OCI-LY3 (cell line): ENCODE measurements at regions not wholly inside any gene's neighbourhood (a gene's known extent, or its start where the extent isn't known, plus 50 kb on each side); places are given as distances from the start of the nearest gene placed in this dataset.

Source experiments
- EZH2phosphoT487 ChIP-seq: fragments of 200-600 bp; shearing (Covaris generic); IDR thresholded peaks from 2 replicates; pipeline ENCODE4 v1.6.1; 2018; ENCODE audit warnings: antibody characterized with exemption, mixed run types, low read depth
- TF ChIP-seq, protein P1 (sequence below): fragments of 200-600, 300-600 bp; sonication (generic); IDR thresholded peaks from 2 replicates; pipeline ENCODE4 v1.5.1; 2014; ENCODE audit warnings: antibody characterized with exemption, low read length, low read depth

DNA sequence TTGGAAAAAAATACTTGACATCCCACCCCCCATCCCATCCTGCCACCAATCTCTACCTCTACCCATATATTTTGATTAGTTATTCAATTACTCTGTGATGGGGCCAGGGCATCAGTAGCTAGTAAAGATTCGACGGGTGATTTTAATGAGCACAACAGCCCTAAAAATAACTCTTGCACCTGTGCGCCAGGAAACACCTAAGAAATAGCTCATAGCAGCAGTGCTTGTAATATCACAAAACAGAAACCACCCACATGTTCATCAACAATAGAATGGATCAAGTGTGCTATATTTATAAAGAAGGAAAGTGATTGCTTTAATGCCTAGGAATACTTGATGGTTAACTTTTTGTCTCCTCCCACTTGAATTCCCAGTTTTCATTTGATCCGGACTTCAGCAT lies 225.6 kb upstream of the LCORL start:
- TF ChIP-seq, protein P1, sequence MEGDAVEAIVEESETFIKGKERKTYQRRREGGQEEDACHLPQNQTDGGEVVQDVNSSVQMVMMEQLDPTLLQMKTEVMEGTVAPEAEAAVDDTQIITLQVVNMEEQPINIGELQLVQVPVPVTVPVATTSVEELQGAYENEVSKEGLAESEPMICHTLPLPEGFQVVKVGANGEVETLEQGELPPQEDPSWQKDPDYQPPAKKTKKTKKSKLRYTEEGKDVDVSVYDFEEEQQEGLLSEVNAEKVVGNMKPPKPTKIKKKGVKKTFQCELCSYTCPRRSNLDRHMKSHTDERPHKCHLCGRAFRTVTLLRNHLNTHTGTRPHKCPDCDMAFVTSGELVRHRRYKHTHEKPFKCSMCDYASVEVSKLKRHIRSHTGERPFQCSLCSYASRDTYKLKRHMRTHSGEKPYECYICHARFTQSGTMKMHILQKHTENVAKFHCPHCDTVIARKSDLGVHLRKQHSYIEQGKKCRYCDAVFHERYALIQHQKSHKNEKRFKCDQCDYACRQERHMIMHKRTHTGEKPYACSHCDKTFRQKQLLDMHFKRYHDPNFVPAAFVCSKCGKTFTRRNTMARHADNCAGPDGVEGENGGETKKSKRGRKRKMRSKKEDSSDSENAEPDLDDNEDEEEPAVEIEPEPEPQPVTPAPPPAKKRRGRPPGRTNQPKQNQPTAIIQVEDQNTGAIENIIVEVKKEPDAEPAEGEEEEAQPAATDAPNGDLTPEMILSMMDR: no peak
- TF ChIP-seq EZH2phosphoT487: no peak
